NCI-H82 (cell line): ENCODE measurements at regions not wholly inside any gene's neighbourhood (a gene's known extent, or its start where the extent isn't known, plus 50 kb on each side); places are given as distances from the start of the nearest gene placed in this dataset.
"Not testable (repeated sequence)": the region's sequence is repeated elsewhere in the genome, so short reads cannot be mapped to it uniquely, and the experiment has no call there.

ENCODE experiments used
- DNase-seq: peaks from one replicate; lab custom pipeline; 2025; lab: John Stamatoyannopoulos, UW

- no peak for DNase-seq
These were observed 91.9 kb upstream of the TSPAN2 start for GRCh38 chr1:115181231-115181630.

DNA sequence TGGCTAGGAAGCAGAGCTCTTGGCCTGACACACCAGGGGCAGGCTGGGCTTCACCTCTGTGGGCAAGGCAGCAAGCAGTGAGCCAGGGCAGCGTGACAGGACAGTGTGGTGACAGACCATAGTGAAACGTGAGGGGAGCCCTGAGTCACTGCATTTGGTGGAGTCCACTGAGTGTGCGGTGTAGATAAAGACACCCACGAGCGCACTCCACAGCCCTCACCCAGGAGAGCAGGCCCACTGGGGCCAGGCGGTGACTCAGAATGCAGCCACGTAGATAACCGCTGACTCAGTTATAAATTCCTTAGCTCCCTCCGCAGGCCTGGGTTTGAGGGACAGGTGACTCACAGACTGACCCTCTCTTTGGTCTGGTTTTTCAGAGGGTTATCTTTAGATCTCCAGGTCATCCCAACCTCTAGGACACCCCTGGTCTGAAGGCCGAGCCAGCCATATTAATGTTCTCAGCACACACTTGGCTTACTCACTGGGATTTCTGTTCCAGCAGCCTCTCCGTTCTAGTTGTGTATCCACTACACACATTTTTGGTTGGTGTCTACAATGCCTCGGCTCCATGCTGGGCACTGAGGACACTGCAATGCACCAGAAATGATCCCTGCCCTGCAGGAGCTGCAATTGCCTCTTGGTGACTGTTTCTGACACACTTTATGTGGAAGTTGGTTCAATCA is 90.2 kb upstream of the TSPAN2 start:
- no peak for DNase-seq

DNA sequence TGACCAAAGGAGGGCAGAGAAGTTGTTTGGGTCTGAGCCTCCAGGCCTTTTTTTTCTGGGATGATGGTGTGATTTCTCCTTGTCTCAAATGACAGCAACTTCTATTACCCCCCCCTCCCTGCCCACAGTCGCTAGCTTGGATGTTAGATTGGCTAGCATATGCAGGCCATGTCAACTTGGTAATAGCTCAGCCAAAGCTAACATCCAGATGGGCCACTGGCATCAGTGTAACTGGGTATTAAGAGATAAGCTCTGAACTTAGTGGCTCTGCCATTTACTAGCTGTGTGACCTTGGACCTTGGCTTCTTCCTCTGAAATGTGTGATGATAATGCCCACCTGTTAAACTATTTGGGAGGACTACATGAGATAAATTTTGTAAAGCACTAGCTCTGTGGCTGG is 86.9 kb upstream of the TSPAN2 start:
- DNase-seq, result peak; percentile 54

DNA sequence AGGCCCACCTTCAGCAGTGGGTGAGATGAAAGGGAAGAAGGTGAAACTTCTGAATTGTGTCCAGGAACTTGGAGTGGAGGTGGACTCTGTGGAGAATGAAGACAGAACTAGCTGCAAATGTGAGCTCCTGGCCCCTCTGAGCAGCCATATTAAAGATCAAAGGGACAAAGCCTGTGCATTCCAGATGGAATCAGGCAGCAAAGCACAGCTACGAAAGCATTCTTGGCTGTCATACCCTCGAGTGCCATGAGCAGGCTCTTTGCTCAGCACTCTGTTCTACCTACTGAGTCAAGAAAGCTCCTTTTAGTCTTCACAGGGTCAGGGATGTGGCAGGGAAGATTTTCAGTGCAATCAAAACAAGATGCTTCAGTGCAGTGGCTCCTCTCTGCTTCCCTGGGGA is 86.3 kb upstream of the TSPAN2 start:
- no peak for DNase-seq

GRCh38 chr1:115173151-115173550 is 83.8 kb upstream of the TSPAN2 start:
- DNase-seq, result no peak

GRCh38 chr1:115172270-115172669 is 83.0 kb upstream of the TSPAN2 start:
- no peak for DNase-seq

DNA sequence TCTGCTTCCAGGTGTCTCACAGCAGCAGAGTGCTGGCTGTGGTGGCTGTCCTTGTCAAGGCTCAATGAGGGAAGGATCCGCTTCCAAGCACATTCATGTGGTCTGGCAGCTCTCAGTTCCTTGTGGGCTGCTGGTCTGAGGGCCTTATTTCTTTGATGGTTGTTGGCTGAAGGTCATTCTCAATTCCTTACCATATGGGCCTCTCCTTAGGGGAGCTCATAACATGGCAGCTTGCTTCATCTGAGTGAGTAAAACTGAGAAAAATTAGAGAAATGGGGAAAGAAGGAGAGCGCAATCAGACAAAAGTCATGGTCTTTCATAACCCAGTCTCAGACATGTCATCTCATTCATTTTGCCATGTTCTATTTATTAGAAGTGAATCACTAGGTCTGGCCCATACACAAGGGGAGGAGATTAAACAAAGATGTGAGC is 81.7 kb upstream of the TSPAN2 start:
- DNase-seq, result no peak

DNA sequence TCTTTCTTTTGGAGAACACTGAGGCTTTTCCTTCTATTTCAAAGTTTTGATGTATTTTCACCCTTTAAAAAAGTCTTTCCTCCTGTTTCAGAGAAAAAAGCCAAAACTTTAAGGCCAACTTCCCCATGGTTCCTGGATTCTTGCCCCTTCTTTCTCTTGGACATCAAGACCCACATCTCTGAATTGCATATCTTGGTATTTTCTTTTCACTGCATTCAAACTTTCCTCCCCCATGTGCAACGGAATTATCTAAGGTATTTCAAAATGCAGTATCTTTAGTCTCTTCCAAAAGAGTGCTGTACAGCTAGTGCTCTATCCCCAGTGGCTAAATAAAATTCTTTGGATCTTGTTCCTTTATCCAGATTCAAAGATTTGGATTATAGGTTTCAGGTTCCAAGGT is 81.1 kb upstream of the TSPAN2 start:
- no peak for DNase-seq

DNA sequence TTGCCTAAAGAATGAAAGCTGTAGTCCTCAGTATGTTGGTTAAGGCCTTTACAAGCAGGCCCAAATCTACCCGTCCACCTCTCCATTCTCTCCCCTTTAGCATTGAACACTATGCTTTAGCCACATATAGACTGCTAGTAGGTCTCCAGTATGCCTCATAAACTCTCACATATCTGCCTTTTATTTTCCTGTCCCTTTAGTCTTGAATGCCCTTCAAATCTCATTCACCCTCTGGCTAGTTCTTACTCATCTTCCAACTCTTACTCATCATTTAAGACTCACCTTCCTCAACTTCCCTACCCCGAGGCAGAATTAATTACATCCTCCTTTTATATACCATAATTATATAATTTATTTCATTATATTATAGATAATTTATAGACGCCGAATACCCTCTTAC is 78.7 kb upstream of the TSPAN2 start:
- no peak for DNase-seq

- no peak for DNase-seq
These were observed 77.3 kb upstream of the TSPAN2 start for GRCh38 chr1:115166531-115167091.

- no peak for DNase-seq
These were observed 76.5 kb upstream of the TSPAN2 start for GRCh38 chr1:115165776-115166175.

- DNase-seq, result no peak
These were observed 75.8 kb upstream of the TSPAN2 start for GRCh38 chr1:115164940-115165705.

DNA sequence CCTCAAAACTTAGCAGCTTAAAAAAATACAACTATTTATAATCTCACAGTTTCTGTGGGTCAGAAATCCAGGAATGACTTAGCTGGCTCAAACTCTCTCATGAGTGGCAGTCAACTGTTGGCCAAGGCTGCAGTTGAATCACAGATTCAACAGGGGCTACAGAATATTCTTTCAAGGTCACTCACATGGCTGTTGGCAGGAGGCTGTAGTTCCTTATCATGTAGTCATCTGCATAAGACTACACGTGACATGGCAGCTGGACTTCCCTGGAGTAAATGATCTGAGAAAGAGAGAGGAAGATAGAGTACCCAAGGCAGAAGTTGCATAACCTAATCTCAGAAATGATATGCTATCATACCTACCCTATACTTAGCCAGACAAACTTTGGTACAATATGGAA is 75.2 kb upstream of the TSPAN2 start:
- no peak for DNase-seq

DNA sequence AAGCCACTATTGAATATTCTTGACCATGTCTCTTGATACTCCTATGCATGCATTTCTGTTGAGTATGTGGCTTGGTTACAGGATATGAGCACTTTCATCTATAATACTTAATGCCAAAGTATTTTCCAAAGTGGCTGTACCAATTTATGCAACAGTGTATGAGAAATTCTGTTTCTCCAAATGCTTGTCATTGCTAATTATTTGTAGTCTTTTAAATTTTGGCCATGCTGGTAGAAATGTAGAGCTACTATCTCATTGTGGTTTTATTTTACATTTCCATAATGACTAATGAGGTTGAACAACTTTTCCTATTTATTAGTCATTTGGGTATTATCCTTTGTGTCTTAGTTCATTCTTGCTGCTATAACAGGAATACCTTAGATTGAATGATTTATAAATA is 71.4 kb upstream of the TSPAN2 start:
- DNase-seq, result no peak

GRCh38 chr1:115159958-115160357 is 70.7 kb upstream of the TSPAN2 start:
- no peak for DNase-seq

DNA sequence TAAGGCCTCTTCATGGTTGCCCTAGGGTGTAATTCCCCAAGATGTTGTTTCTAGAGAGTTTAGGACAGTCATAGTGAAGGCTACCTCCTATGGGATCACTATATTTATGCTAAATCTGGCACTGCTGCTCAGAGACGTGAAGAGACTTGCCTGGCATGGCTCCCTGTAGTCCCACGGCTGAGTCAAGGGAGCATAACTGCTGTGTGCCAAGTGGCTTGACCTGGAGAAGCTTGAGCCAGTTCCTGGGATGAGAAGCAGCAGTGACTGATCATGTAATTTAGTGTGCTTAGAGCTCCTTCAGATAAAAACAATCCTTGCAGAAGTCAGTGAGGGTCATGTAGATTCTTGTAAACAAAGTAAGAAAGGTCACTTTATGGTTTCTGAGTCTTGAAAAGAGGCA is 68.9 kb upstream of the TSPAN2 start:
- no peak for DNase-seq

DNA sequence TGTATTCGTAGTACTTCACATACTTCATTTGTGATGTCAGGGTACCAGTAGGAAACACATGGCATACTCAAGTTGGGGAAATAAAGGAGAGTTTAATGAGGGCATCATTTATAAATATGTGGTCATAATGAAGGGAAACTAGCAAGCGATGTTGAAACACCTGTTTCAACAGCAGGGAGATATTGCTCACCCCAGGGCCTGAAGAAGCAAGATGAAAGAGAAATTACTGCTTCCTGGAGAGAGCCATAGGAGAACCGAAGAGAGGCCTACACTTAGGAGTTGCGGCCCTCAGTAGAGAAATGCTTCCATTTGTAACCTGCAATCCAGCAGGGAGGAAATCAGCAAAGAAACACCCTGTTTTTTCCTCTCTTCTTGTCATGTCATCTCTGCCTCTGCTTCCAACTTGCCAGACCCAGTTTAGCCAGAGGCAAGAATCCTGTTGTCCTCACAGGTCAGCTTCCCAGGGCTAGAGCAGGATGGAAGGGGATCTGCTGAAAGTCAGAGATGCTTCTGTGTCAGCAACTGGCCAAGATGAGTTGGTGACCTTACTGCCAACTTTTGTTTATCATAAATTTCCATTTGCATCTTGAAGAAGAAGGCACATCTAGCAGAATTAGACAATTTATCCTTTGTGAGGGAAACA is 67.6 kb upstream of the TSPAN2 start:
- no peak for DNase-seq

DNA sequence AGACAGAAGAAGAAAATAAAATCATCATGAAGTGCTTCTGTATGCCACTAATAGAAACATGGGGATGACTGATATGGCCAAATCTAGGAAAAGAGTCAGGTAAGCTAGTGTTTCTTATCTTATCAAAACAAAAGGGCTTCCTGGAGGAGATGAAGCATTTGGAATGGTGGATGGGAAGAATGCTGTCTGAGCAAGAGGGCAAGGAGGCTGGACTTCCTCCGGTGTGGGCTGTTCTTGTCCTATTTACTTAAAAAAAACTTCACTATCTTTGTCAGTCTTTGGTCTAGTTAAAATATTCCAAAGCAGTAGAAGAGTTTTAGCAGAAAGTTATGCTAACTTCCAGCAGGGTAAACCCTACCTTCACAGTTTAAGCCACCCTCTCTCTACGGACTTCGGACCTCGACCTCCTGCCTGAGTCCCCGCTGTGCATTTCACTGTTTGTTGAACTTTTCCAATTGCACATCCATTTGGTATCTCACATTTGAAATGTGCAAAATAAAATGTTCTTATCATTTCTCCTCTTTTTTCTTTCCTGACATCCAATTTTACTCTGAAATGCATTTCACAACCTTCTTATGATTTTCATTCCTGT is 64.8 kb upstream of the TSPAN2 start:
- no peak for DNase-seq

DNA sequence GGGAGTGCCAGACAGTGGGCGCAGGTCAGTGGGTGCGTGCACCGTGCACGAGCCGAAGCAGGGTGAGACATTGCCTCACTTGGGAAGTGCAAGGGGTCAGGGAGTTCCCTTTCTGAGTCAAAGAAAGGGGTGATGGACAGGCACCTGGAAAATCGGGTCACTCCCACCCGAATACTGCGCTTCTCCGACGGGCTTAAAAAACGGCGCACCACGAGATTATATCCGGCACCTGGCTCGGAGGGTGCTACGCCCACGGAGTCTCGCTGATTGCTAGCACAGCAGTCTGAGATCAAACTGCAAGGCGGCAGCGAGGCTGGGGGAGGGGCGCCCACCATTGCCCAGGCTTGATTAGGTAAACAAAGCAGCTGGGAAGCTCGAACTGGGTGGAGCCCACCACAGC is 58.6 kb upstream of the TSPAN2 start:
- DNase-seq, result not testable (repeated sequence)

DNA sequence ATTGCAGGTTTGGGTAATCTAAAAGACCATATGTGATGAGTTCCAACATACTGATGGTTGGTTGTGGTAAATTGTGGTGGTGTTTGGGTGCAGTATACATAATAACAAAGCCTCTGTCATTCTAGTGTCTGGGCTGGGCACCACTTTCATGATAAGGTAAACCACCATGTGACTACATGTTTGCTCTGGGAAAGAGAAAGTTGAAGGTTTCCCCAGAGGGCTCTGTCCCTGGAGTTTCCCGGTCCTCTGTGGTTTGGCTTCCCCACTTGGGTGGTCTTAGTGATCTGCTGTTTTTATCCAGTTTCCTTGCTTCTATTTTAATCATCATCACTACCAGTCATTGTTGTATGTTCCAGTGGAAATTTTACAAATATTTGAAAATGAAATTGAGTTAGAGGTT is 55.9 kb upstream of the TSPAN2 start:
- DNase-seq, result no peak

DNA sequence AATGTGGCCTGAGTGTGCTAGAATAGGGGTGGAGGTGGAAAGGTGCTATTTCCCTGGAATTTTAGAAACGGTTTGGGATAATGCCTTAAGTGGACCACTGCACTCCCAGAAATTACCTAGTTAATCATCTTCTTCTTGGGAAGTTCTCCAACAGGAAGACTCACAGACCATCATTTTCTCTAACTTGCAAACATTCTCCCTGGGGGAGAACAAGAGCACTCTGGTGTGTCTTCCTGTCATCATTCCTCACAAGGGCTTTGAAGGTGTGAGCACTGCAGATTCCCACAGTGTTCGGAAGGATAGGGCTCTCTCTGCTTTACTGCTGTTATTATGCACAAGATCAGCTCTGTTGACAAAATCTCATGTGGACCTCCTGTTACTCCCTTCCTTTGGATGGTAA is 54.9 kb upstream of the TSPAN2 start:
- DNase-seq, result no peak

DNA sequence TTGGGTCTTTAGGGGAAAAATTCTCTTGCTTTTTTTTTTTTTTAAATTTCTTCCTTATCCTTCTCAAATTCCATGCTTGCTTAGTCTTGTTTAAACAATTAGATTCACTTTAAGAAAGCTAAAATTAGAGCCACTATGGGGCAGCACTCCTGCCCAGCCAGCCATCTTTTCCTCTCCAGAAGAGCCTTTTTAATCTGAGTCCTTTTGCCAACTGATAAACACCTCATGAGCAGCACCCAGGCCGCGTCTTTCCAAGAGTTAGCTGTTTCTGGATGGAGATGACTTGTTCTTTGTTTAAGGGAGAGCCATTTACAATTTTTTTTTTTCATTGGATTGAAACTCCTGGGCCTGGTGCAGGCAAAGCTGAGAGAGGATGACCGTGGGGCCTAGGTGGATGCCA is 53.3 kb upstream of the TSPAN2 start:
- DNase-seq, result no peak

GRCh38 chr1:115141145-115141454 is 51.8 kb upstream of the TSPAN2 start:
- DNase-seq, result no peak
